Keratinocyte (primary cell): ENCODE measurements at regions not wholly inside any gene's neighbourhood (a gene's known extent, or its start where the extent isn't known, plus 50 kb on each side); places are given as distances from the start of the nearest gene placed in this dataset.

ENCODE experiments used
- DNase-seq: peaks from one replicate; pipeline ENCODE4 v3.0.0-alpha.2; 2011; ENCODE audit warnings: low read depth, missing footprints, low spot score
- FAIRE-seq: peaks from 2 replicates; lab custom pipeline; 2011; peaks lifted over from hg19 to GRCh38; lab: Jason Lieb, UNC
- H2AFZ ChIP-seq: 2 replicates; pipeline ENCODE4 v1.6.0; 2012; ENCODE audit warnings: low read length, control low read depth, inconsistent platforms; ENCODE audit not compliant: control insufficient read depth
- H3K27ac ChIP-seq: 2 replicates; pipeline ENCODE4 v1.5.1; 2011; ENCODE audit warnings: low read length; ENCODE audit not compliant: control insufficient read depth, insufficient read depth
- H3K27me3 ChIP-seq: 3 replicates; pipeline ENCODE4 v1.6.0; 2011; ENCODE audit warnings: low read length; ENCODE audit not compliant: control insufficient read depth, insufficient read depth; ENCODE audit errors: extremely low read depth
- H3K36me3 ChIP-seq, 2 experiments: 2 replicates in 1 of 2; 3 replicates in 1 of 2; pipeline ENCODE4 v1.5.1; 2011; ENCODE audit warnings: low read length in 2 of 2, mild to moderate bottlenecking in 1 of 2; ENCODE audit not compliant: control insufficient read depth in 2 of 2, insufficient read depth in 2 of 2; ENCODE audit errors: extremely low read depth in 1 of 2
- H3K4me1 ChIP-seq: 3 replicates; pipeline ENCODE4 v1.5.1; 2011; ENCODE audit warnings: low read length; ENCODE audit not compliant: control insufficient read depth, insufficient read depth; ENCODE audit errors: extremely low read depth
- H3K4me2 ChIP-seq: 3 replicates; pipeline ENCODE4 v1.6.0; 2011; ENCODE audit warnings: low read depth, low read length; ENCODE audit not compliant: control insufficient read depth, insufficient read depth; ENCODE audit errors: extremely low read depth
- H3K4me3 ChIP-seq, 3 experiments: fragments of 200-600 bp in 1 of 3; sonication (generic) in 1 of 3; 2 replicates in 2 of 3; 3 replicates in 1 of 3; pipeline ENCODE4 v1.5.1; 2011 to 2016; ENCODE audit warnings: low read length in 3 of 3, mild to moderate bottlenecking in 3 of 3, control low read depth in 2 of 3, inconsistent platforms in 1 of 3, low read depth in 1 of 3, mixed read lengths in 1 of 3, mixed run types in 1 of 3, moderate library complexity in 1 of 3; ENCODE audit not compliant: control insufficient read depth in 2 of 3, insufficient read depth in 2 of 3; ENCODE audit errors: extremely low read depth in 1 of 3
- H3K79me2 ChIP-seq: 2 replicates; pipeline ENCODE4 v1.6.0; 2012; ENCODE audit warnings: low read length; ENCODE audit not compliant: control insufficient read depth, insufficient read depth
- H3K9ac ChIP-seq: 3 replicates; pipeline ENCODE4 v1.6.0; 2011; ENCODE audit warnings: low read length; ENCODE audit not compliant: control insufficient read depth, insufficient read depth; ENCODE audit errors: extremely low read depth
- H3K9me1 ChIP-seq: 3 replicates; pipeline ENCODE4 v1.6.0; 2011; ENCODE audit warnings: low read length; ENCODE audit not compliant: control insufficient read depth, insufficient read depth; ENCODE audit errors: extremely low read depth
- H3K9me3 ChIP-seq: 2 replicates; pipeline ENCODE4 v1.5.1; 2012; ENCODE audit warnings: low read depth, low read length; ENCODE audit not compliant: control insufficient read depth
- H4K20me1 ChIP-seq: 3 replicates; pipeline ENCODE4 v1.6.0; 2011; ENCODE audit warnings: low read length; ENCODE audit not compliant: control insufficient read depth, insufficient read depth; ENCODE audit errors: extremely low read depth
- EZH2 ChIP-seq: IDR thresholded peaks from one replicate; pipeline ENCODE4 v1.6.1; 2012; ENCODE audit warnings: inconsistent platforms, mild to moderate bottlenecking, low read length, moderate library complexity
- dilution Hi-C: fragments of 300-500 bp; cut with MboI; formaldehyde crosslinking; loops from one replicate; pipeline ENCODE4 v1.7.0; 2020; ENCODE audit warnings: low sequenced_read_pairs; ENCODE audit not compliant: extremely low pct_ligation_motif_present
- TF ChIP-seq, protein P1 (sequence below), 3 experiments: IDR thresholded peaks in 1 of 3; conservative IDR thresholded peaks in 1 of 3; optimal IDR thresholded peaks in 1 of 3; 2 replicates in 2 of 3; 3 replicates in 1 of 3; pipeline versions ENCODE3 to v1.5.1; 2011; ENCODE audit warnings: low read length in 3 of 3, mild to moderate bottlenecking in 3 of 3, moderate library complexity in 2 of 3, control low read depth in 1 of 3, inconsistent platforms in 1 of 3; ENCODE audit not compliant: insufficient read depth in 2 of 3; ENCODE audit errors: extremely low read depth in 1 of 3

DNA sequence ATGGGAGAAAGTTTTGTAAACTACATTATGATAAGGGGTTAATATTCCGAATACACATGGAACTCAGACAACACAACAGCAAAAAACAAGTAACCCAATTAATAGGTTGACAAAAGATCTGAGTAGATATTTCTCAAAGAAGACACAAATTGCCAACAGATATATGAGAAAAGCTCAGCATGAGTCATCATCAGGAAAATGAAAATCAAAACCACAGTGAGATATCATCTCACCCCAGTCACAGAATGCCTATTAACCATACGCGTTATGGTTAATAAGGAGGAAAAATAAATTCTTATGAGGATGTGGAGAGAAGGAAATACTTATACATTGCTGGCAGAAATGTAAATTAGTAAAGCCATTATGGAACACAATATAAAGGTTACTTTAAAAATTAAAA lies 695.0 kb downstream of the COL12A1 start:
- dilution Hi-C loops, result no loop called here
- H3K4me3 ChIP-seq, result no peak overlapping the region
- H3K27ac ChIP-seq, result no peak overlapping the region
- no peak overlapping the region for H2AFZ ChIP-seq
- no peaks in the 10 kb centered on the region for H3K9me1 ChIP-seq
- no peak for FAIRE-seq
- H3K4me2 ChIP-seq, result no peak overlapping the region
- no peak overlapping the region for H3K9ac ChIP-seq
- H3K27me3 ChIP-seq, result no peaks in the 10 kb centered on the region
- no peaks in the 10 kb centered on the region for H3K79me2 ChIP-seq
- H3K4me1 ChIP-seq, result no peaks in the 10 kb centered on the region
- H3K36me3 ChIP-seq, result no peaks in the 10 kb centered on the region
- H4K20me1 ChIP-seq, result no peaks in the 10 kb centered on the region
- no peak for TF ChIP-seq EZH2
- TF ChIP-seq, protein P1, sequence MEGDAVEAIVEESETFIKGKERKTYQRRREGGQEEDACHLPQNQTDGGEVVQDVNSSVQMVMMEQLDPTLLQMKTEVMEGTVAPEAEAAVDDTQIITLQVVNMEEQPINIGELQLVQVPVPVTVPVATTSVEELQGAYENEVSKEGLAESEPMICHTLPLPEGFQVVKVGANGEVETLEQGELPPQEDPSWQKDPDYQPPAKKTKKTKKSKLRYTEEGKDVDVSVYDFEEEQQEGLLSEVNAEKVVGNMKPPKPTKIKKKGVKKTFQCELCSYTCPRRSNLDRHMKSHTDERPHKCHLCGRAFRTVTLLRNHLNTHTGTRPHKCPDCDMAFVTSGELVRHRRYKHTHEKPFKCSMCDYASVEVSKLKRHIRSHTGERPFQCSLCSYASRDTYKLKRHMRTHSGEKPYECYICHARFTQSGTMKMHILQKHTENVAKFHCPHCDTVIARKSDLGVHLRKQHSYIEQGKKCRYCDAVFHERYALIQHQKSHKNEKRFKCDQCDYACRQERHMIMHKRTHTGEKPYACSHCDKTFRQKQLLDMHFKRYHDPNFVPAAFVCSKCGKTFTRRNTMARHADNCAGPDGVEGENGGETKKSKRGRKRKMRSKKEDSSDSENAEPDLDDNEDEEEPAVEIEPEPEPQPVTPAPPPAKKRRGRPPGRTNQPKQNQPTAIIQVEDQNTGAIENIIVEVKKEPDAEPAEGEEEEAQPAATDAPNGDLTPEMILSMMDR (optimal IDR thresholded peaks at IDR 0.05 in 1 of 3, IDR thresholded peaks at IDR 0.05 in 1 of 3, conservative IDR thresholded peaks at IDR 0.05 in 1 of 3; ENCODE audit: extremely low read depth in 1 of 3, insufficient read depth in 2 of 3, low read length in 3 of 3), result no peak
- no peaks in the 10 kb centered on the region for H3K9me3 ChIP-seq
- no peak for DNase-seq

DNA sequence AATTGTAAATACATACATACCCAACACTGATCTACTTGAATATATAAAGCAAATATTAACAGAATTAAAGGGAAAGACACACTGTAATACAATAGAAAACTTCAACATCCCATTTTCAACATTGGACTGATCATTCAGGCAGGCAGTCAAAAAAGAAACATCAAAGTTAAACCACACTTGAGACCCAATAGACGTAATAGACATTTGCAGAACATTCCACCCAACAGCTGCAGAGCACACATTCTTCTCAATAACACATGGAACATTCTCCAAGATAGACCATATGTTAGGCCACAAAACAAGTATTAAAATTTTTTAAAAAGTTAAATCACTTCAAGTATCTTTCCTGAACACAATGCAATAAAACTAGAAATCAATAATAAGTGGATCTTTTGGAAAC lies 698.2 kb downstream of the COL12A1 start:
- dilution Hi-C loops, result no loop called here
- H3K9me1 ChIP-seq, result no peaks in the 10 kb centered on the region
- H3K9me3 ChIP-seq, result peaks cover 4% of the 10 kb centered on the region
- no peak for DNase-seq
- H3K27ac ChIP-seq, result no peak overlapping the region
- no peaks in the 10 kb centered on the region for H3K27me3 ChIP-seq
- no peaks in the 10 kb centered on the region for H3K4me1 ChIP-seq
- no peak overlapping the region for H3K9ac ChIP-seq
- no peaks in the 10 kb centered on the region for H3K36me3 ChIP-seq
- no peak overlapping the region for H3K4me3 ChIP-seq
- H4K20me1 ChIP-seq, result no peaks in the 10 kb centered on the region
- H3K4me2 ChIP-seq, result no peak overlapping the region
- H3K79me2 ChIP-seq, result no peaks in the 10 kb centered on the region
- TF ChIP-seq, protein P1 (optimal IDR thresholded peaks at IDR 0.05 in 1 of 3, IDR thresholded peaks at IDR 0.05 in 1 of 3, conservative IDR thresholded peaks at IDR 0.05 in 1 of 3; ENCODE audit: extremely low read depth in 1 of 3, insufficient read depth in 2 of 3, low read length in 3 of 3), result no peak
- TF ChIP-seq EZH2, result no peak
- H2AFZ ChIP-seq, result no peak overlapping the region
- FAIRE-seq, result no peak
